ENCODE measurements at regions not wholly inside any gene's neighbourhood (a gene's known extent, or its start where the extent isn't known, plus 50 kb on each side); places are given as distances from the start of the nearest gene placed in this dataset.

- TF ChIP-seq, protein P1, sequence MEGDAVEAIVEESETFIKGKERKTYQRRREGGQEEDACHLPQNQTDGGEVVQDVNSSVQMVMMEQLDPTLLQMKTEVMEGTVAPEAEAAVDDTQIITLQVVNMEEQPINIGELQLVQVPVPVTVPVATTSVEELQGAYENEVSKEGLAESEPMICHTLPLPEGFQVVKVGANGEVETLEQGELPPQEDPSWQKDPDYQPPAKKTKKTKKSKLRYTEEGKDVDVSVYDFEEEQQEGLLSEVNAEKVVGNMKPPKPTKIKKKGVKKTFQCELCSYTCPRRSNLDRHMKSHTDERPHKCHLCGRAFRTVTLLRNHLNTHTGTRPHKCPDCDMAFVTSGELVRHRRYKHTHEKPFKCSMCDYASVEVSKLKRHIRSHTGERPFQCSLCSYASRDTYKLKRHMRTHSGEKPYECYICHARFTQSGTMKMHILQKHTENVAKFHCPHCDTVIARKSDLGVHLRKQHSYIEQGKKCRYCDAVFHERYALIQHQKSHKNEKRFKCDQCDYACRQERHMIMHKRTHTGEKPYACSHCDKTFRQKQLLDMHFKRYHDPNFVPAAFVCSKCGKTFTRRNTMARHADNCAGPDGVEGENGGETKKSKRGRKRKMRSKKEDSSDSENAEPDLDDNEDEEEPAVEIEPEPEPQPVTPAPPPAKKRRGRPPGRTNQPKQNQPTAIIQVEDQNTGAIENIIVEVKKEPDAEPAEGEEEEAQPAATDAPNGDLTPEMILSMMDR (conservative IDR thresholded peaks at IDR 0.05; ENCODE audit: low read length) = no peak
- DNase-seq (ENCODE audit: low read depth) = no peak
- no peak overlapping the region for H3K4me3 ChIP-seq (ENCODE audit: low read length)
Observed at GRCh38 chr4:32133141-32133540, 1413.0 kb downstream of the PCDH7 start.

DNA sequence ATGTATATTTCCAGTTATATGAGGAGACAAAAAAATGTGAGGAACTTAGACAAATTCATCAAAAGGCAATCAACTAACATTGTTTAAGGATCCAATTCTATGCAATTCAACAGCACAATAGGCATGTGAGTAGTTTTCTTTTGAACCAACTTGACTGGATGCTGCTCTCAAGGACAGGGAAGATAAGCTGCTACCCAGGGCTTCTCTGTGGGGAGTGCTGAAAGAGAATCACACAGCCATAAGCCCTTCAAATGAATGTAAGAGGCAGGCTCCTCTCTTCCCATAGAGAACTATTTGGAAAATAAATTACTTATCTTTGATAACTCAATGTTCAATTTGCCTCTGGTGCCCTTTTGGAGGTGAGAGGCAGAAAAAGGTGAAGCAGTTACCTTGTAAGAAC lies 1413.6 kb downstream of the PCDH7 start:
- no peak overlapping the region for H3K4me3 ChIP-seq (ENCODE audit: low read length)
- no peak for DNase-seq (ENCODE audit: low read depth)
- TF ChIP-seq, protein P1 (conservative IDR thresholded peaks at IDR 0.05; ENCODE audit: low read length) = no peak

DNA sequence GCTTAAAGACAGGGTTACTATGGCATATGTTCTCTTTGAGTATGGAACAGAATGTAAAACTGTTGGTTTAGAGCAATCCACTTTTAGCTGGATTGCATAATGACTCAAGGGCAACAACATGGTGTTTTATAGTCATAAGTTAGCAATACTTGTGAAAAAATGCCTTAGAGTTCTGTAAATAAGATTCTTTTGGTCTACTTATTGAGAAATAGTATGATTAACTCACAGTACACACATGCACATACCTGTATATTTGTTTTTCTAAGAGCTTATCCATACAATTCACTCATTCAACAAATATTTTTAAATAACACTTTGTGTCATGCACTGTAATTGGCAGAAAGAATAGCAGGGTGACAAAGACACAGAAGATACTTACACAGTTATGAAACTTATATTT lies 1415.5 kb downstream of the PCDH7 start:
- H3K4me3 ChIP-seq (ENCODE audit: low read length) = no peak overlapping the region
- peak; percentile 39 for DNase-seq (ENCODE audit: low read depth)
- TF ChIP-seq, protein P1 (conservative IDR thresholded peaks at IDR 0.05; ENCODE audit: low read length) = no peak

GRCh38 chr4:32136081-32136787 lies 1416.1 kb downstream of the PCDH7 start:
- TF ChIP-seq, protein P1 (conservative IDR thresholded peaks at IDR 0.05; ENCODE audit: low read length) = no peak
- no peak for DNase-seq (ENCODE audit: low read depth)
- no peak overlapping the region for H3K4me3 ChIP-seq (ENCODE audit: low read length)

DNA sequence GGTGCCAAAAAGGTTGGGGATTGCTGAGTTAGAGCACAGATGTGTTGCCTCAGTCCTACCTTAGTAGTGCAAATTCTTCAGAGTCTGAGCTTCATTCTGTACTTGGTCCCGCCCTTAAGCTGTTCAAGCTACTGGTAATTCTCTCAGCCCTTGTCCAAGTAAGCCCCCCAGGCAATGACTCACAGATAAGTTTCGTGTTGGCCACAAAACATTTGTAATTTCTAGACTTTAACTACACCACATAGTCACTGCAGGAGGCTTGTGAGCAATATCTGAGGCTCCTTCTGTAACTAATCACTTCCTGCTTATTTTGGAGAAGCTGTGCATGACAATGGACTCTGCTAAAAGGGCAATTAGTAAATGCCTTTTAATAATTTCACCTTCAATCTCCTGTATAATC lies 1420.5 kb downstream of the PCDH7 start:
- TF ChIP-seq, protein P1 (conservative IDR thresholded peaks at IDR 0.05; ENCODE audit: low read length) = no peak
- DNase-seq (ENCODE audit: low read depth) = peak; percentile 52
- no peak overlapping the region for H3K4me3 ChIP-seq (ENCODE audit: low read length)

DNA sequence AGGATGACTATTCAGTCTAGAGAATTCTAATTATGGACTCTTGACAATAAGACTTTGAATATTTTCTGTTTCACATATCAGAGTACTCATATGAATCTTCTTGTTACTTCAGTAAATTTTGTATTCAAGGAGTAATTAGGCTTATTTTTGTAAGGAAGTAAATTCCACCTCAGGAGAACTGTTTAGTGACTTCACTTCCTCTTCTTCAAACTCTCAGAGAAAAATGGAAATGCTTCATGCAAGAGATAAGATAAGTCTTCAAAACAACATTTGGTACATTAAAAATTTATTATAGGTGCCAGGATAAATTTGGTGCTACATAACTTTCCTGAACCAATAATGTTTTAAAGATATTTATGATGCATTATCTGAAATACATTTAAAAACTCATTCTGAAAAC lies 1421.9 kb downstream of the PCDH7 start:
- DNase-seq (ENCODE audit: low read depth) = no peak
- TF ChIP-seq, protein P1 (conservative IDR thresholded peaks at IDR 0.05; ENCODE audit: low read length) = no peak
- H3K4me3 ChIP-seq (ENCODE audit: low read length) = no peak overlapping the region

GRCh38 chr4:32145987-32146386 lies 1425.8 kb downstream of the PCDH7 start:
- H3K4me3 ChIP-seq (ENCODE audit: low read length) = no peak overlapping the region
- TF ChIP-seq, protein P1 (conservative IDR thresholded peaks at IDR 0.05; ENCODE audit: low read length) = no peak
- no peak for DNase-seq (ENCODE audit: low read depth)
